Upper lobe of left lung (tissue), 4 donors: ENCODE measurements at regions not wholly inside any gene's neighbourhood (a gene's known extent, or its start where the extent isn't known, plus 50 kb on each side); places are given as distances from the start of the nearest gene placed in this dataset.

ENCODE experiments used
- EP300 ChIP-seq, 4 donors: sonication (generic); formaldehyde crosslinking; IDR thresholded peaks; one replicate each; pipeline ENCODE4 v1.5.1; 2017; ENCODE audit warnings: antibody characterized with exemption in 4 of 4, control low read depth in 2 of 4
- POLR2A ChIP-seq, 4 donors: fragments of 450-650 bp; IDR thresholded peaks; one replicate each; pipeline ENCODE4 v1.5.1; 2016 to 2017; ENCODE audit warnings: antibody characterized with exemption in 4 of 4, mild to moderate bottlenecking in 2 of 4
- POLR2AphosphoS5 ChIP-seq, 2 donors: sonication (generic); formaldehyde crosslinking; IDR thresholded peaks; one replicate each; pipeline ENCODE4 v1.5.1; 2017; ENCODE audit warnings: antibody characterized with exemption in 2 of 2
- TF ChIP-seq, protein P1 (sequence below), 6 experiments: fragments of 450-650 bp in 4 of 6; fragments of 200-600 bp in 2 of 6; sonication (generic) in 2 of 6; IDR thresholded peaks; one replicate each; pipeline ENCODE4 v1.5.1; 2016 to 2019; ENCODE audit warnings: antibody characterized with exemption in 6 of 6

DNA sequence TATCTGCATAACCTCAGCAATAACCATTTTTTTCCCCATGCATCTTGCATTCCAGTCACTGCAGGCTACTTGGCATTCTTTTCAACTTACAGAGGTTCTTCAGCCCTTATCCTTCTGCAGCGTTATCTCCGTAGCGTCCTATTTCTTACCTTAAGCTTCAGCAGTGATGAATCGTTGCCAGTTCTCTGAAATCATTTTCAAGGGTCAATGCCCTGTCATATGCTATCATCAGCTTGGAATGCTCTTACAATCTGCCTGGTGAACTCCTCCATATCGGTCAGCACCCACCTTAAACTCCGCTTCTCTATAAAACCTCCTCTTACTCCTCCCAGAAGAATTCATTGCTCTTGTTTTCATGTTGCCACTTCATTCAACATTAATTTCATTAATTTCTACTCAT, 105.1 kb upstream of the DPH5 start:
- TF ChIP-seq, protein P1, sequence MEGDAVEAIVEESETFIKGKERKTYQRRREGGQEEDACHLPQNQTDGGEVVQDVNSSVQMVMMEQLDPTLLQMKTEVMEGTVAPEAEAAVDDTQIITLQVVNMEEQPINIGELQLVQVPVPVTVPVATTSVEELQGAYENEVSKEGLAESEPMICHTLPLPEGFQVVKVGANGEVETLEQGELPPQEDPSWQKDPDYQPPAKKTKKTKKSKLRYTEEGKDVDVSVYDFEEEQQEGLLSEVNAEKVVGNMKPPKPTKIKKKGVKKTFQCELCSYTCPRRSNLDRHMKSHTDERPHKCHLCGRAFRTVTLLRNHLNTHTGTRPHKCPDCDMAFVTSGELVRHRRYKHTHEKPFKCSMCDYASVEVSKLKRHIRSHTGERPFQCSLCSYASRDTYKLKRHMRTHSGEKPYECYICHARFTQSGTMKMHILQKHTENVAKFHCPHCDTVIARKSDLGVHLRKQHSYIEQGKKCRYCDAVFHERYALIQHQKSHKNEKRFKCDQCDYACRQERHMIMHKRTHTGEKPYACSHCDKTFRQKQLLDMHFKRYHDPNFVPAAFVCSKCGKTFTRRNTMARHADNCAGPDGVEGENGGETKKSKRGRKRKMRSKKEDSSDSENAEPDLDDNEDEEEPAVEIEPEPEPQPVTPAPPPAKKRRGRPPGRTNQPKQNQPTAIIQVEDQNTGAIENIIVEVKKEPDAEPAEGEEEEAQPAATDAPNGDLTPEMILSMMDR (IDR thresholded peaks at IDR 0.05): no peak
- no peak for TF ChIP-seq EP300 (IDR thresholded peaks at IDR 0.05)
- no peak for TF ChIP-seq POLR2A (IDR thresholded peaks at IDR 0.05)
- TF ChIP-seq POLR2AphosphoS5 (IDR thresholded peaks at IDR 0.05): no peak
